Body of pancreas (tissue), 4 donors: ENCODE measurements at regions not wholly inside any gene's neighbourhood (a gene's known extent, or its start where the extent isn't known, plus 50 kb on each side); places are given as distances from the start of the nearest gene placed in this dataset.

Experiments
- CTCF ChIP-seq, 7 experiments: fragments of 450-650 bp in 4 of 7; fragments of 200-600 bp in 3 of 7; sonication (generic) in 3 of 7; IDR thresholded peaks; one replicate each; pipeline ENCODE4 v1.5.1; 2016 to 2019; ENCODE audit warnings: antibody characterized with exemption in 7 of 7
- POLR2A ChIP-seq, 3 donors: fragments of 450-650 bp; IDR thresholded peaks; one replicate each; pipeline ENCODE4 v1.6.1; 2016; ENCODE audit warnings: antibody characterized with exemption in 3 of 3, mild to moderate bottlenecking in 2 of 3

DNA sequence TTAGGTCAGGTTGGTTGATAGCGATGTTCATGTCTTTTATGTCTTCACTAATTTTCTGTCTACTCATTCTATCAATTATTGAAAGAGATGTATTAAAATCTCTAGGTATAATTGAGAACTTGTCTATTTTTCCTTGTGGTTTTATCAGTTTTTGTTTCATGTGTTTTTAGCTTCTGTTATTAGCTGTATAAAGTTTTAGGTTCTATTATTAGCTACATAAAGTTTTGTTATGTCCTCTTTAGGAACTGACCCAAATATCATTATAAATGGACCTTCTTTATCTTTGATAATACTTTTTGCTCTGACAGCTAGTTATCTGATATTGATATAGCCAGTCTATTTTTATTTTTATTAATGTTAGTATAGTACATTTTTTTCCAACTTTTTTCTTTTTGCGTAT, 92.4 kb upstream of the TMEM170B start:
- no peak for TF ChIP-seq CTCF (IDR thresholded peaks at IDR 0.05)
- TF ChIP-seq POLR2A (IDR thresholded peaks at IDR 0.05): no peak
